HG03103 (cell line): ENCODE measurements at regions not wholly inside any gene's neighbourhood (a gene's known extent, or its start where the extent isn't known, plus 50 kb on each side); places are given as distances from the start of the nearest gene placed in this dataset.

Experiments
- ATAC-seq: cut with Tn5 transposase; IDR thresholded peaks from one replicate; pipeline ENCODE4 v1.9.1; 2021; ENCODE audit warnings: low read depth; ENCODE audit not compliant: unreplicated experiment

- no peak for ATAC-seq
These were observed 510.2 kb downstream of the RPS24 start for GRCh38 chr10:78543749-78544362.

DNA sequence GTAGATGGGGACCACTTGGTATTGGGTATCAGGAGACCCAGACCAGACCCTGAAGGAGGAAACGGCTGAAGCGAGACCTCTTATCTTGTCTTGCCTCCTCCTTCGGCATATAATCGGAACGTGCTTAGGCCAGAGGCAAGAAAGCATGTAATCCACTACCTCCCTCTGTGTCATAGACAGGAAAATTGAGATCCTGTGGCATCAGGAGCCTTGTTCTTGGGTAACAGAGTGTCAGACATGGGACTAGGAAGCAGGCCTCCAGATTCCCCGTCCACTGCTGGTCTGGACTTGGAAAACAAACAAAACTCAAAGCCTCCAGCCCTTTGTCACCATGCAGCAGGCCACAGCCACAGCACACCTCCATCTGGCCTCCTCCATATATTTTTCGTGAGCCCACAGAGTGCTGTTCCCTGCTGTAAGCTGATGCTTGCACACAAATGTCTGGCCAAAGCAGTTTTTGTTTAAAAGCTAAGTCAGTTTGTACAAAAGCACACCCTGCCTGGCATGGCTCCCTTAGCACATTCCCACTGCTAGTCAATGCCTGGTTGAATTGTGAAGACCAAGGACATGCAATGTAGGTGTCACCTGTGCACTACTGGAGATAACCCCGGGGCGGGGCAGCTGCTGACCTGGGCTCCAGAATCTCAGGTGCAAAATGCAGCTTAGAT is 510.9 kb downstream of the RPS24 start:
- no peak for ATAC-seq

DNA sequence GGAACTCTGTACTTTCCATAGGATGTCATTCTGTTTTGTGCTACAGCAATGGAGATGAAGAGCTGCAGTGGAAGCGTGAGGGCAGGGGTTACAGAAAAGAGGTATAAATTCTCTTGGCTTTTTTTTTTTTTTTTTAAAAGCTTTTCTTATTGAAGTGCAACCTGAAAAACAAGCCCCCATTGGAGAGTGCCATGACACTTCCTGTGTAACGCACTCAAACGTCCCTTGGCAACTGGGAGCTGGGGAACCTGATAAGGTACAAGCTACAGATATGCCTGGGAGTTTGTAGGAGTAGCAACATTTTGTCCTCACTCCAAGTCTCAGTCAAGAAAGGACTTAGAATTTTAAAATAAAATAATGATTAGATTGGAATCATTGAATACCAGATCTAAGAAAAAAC is 512.1 kb downstream of the RPS24 start:
- ATAC-seq: no peak

- ATAC-seq: no peak
These were observed 513.7 kb downstream of the RPS24 start for GRCh38 chr10:78547397-78547796.

GRCh38 chr10:78547905-78548304 is 514.2 kb downstream of the RPS24 start:
- ATAC-seq: no peak

DNA sequence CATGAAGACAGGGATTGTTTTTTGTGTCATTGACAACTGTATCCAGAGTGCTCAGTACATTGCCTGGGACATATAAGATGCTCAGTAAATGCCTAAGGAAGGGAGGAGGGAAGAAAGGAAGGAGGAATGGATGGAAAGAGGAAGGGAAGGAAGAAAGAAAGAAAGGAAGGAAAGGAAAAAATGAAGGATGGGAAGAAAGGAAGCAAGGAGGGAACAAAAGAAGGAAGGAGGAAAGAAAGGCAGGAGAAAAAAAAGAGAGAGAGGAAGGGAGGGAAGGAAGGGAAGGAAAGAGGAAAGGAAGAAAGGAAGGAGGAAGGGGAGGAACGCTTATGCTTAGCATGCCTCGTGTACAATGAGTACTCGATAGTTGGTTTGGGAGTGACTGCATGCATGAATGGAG is 514.7 kb downstream of the RPS24 start:
- ATAC-seq: no peak

- no peak for ATAC-seq
These were observed 515.7 kb downstream of the RPS24 start for GRCh38 chr10:78549140-78549935.

DNA sequence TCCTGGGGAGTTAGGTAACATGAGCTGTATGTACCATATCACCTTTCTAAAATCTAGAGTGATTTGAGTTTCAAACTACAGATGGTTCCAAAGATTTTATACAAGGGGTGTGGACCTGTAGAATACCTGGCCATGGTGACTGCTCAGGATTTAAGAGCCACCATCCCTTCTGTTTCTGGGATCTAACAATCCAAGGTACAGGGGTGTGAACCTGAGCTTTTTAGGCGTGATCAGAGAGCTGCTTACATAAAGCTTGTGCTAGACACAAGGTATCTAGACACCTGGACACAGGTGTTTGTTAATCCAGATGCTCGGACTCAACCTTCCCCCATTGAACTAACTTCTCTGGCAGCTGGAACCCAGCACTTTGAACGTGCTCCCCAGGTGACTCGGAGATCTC is 516.4 kb downstream of the RPS24 start:
- ATAC-seq: no peak

GRCh38 chr10:78550716-78551115 is 517.1 kb downstream of the RPS24 start:
- no peak for ATAC-seq

DNA sequence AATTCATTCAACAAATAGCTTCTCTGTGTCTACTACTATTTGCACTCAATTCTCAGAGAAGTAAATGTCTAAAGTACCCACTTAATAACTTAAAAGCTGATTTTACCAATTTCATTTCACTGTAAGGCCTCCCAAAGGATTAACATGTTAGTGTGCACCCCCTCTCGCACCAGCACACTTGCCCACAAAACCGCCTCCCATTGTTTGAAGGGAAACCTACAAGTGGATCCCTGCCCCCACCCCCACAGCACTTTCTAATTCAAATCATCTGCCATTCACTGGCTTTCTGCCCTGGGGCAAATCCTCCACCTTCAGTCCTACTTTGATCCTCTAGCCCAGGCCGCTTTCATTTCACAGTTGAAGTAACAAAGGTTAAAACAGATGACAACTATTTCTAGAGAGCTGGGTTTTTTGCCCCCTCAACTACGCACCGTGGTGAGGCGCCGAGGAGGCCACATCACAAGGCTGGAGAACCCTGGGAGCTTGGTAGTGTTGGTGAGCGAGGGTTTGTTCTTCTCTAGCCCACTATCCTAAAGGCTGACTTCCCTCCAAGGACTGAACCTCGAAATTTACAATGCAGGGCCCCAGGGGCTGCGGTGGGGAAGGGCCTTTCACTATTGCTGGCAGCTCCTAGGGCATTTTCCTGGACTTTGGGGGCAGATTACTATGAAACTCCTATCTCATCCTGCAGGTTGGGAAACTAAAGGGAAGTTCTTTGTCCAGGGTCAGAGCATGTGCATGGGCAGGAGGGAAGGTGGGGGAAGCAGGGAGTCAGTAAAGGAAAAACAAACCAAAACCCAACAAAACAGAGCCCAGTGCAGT is 517.4 kb upstream of the ZMIZ1 start:
- ATAC-seq: no peak

DNA sequence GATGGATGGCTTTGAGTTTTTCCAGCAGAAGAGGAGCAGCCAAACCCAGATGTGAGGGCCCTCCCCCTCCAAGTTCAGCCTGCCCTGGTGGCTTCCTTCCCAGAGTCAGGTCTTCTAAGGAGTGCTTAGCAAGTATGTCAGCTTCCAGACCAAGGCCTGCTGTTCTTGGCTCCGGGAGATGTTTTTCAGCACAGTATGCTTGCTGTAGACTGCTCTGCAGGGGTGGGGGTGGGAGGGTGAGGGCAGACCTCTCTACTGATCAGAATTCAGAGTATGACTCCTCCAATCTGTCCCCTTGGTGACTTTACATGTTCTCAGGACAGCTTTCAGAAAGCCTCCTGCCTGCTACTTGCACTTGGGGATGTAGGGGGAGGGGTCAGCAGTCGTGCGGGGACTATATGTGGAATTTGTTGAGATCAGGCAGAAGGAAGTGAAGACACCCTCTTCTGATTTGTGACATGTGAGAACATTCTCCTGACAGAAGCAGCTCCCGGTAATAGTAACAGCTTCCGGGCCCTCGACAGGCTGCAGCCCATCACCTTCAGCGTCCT is 516.4 kb upstream of the ZMIZ1 start:
- ATAC-seq: no peak

DNA sequence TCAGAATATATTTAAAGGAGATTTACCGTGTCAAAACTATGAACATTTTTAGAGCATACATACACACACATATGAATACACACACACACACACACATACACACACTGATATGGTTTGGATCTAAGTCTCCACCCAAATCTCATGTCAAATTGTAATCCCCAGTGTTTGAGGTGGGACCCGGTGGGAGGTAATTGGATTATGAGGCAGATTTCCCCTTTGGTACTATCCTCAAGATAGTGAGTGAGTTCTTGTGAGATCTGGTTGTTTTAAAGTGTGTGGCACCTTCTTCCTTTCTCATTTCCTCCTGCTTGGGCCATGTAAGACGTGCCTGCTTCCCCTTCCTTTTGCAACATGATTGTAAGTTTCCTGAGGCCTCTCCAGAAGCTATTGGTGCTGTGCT is 515.0 kb upstream of the ZMIZ1 start:
- ATAC-seq: no peak

DNA sequence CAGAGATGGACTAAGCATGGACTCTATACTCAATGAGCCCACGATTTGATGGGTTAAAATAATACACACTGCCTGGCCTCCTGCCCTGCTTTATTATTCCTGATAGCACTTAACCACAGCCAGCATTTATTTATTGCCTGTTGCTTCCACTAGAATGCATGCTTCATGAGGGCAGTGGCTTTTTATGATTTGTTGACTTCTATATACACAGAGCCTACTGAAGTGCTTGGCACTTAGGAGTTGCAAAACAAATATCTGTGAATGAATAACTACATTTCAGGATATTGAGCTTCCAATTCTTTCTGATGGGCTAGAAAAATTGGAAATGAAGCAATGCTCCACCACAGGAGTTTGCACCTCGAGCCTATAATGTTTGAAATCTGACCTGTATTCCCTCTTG is 513.6 kb upstream of the ZMIZ1 start:
- ATAC-seq: no peak

GRCh38 chr10:78556705-78557432 is 511.9 kb upstream of the ZMIZ1 start:
- no peak for ATAC-seq

- ATAC-seq: no peak
These were observed 511.3 kb upstream of the ZMIZ1 start for GRCh38 chr10:78557433-78557925.

DNA sequence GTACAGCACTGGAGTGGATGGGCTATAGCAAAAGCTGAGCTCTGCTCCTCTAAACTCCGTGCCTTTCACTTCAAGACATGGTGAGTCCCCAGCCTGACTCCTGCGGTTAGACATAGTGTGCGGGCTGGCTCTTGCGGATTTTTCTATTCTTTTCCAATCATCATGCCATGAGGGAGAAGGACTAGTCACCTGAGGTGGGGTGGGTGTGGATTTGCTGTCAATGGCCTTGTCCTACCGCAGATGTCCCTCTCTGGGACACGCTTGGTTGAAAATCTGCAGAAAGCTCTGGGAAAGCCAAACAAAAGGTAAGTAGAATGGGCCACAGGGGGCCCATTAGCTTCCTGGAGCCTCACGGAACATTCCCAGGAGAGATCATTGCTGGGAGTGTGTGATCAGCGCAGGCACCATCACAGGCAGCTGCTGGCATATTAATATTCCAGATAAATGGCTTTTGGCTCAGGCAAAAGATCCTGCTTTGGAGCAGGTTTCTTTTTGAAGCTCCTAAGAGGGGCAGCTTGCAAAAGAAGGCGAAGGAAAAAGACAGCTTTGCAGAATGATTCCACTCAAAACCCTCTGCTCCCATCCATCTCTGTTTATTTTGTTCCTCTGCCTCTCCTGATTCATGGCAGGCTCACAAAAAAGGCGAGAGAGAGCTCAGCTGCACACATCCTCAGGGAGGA is 509.0 kb upstream of the ZMIZ1 start:
- ATAC-seq: no peak

DNA sequence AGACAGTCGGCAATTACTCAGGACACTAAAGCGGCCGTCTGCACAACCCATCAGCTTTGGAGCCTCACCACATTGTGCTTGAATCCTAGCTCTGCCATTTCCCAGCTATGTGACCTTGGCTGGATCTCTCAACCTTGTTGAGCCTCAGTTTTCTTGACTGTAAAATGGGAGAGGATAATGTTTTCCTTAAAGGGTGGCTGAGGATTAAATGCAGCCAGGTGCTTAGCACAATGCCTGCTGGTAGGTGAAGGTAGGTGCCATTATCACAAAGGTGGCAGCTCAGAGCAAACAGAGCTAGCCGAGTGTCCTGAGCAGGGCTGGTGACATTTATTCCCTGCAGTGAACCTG is 508.5 kb upstream of the ZMIZ1 start:
- ATAC-seq: no peak

DNA sequence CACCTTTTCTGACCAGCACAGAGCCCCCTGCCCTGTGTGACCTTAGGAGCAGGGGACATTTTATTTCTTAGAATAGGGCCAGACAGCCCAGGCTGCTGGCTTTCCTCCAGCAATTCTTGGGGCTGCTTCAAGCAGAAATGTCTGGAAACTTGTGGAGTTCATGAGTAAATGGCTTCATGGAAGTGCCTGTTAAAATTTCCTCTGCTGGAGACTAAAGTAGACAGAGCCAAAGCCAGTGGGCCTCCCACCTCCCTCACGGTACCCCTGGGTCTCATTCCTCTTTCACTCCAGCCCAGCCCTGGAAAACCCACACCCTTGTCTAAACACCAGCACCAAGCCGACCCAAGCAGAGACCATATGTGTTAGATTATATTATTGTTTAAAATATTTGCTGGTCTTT is 505.5 kb upstream of the ZMIZ1 start:
- no peak for ATAC-seq

GRCh38 chr10:78565841-78566240 is 502.9 kb upstream of the ZMIZ1 start:
- no peak for ATAC-seq
